ENCODE measurements at regions not wholly inside any gene's neighbourhood (a gene's known extent, or its start where the extent isn't known, plus 50 kb on each side); places are given as distances from the start of the nearest gene placed in this dataset.
"Not testable (repeated sequence)": the region's sequence is repeated elsewhere in the genome, so short reads cannot be mapped to it uniquely, and the experiment has no call there.

DNA sequence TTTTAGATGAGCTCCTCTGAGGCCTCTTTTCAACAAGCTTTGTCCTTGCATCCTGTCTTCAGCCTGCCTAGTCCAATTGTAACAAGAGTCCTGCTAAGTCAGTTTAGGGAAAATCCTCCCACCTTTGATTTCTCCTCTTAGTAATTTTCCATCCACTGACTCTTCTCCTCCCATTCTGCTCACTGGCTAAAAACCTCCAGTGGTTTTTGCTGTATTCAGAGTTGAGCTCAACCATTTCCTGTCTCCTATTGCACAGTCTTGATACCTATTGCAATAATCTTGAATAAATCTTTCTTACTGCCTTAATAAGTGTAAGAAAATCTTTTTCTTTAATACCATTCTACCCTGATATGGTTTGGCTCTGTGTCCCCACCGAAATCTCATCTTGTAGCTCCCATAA lies 117.8 kb upstream of the ENPP6 start:
- H3K4me3 Mint-ChIP-seq, result no peak overlapping the region
- DNase-seq, result no peak
- no peaks in the 10 kb centered on the region for H3K27me3 Mint-ChIP-seq
- H3K27ac Mint-ChIP-seq, result peak overlapping the region; percentile 73
- peaks cover 24% of the 10 kb centered on the region for H3K4me1 Mint-ChIP-seq
- peaks cover 9% of the 10 kb centered on the region for H3K9me3 Mint-ChIP-seq
- peaks cover 12% of the 10 kb centered on the region for H3K36me3 Mint-ChIP-seq

DNA sequence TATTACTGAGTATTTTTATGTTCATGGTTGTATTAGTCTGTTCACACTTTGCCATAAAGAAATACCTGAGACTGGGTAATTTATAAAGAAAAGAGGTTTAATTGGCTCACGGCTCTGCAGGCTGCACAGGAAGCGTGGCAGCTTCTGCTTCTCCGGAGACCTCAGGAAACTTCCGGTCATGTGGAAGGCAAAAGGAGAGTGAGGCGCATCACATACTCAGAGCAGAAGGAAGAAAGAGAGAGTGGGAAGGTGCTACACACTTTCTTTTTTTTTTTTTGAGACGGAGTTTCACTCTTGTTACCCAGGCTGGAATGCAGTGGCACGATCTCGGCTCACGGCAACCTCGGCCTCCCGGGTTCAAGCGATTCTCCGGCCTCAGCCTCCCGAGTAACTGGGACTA lies 115.8 kb upstream of the ENPP6 start:
- not testable (repeated sequence) for H3K27ac Mint-ChIP-seq, H3K27me3 Mint-ChIP-seq, H3K9me3 Mint-ChIP-seq, H3K4me3 Mint-ChIP-seq, DNase-seq
- H3K36me3 Mint-ChIP-seq, result peaks cover 17% of the 10 kb centered on the region
- peaks cover 43% of the 10 kb centered on the region for H3K4me1 Mint-ChIP-seq

DNA sequence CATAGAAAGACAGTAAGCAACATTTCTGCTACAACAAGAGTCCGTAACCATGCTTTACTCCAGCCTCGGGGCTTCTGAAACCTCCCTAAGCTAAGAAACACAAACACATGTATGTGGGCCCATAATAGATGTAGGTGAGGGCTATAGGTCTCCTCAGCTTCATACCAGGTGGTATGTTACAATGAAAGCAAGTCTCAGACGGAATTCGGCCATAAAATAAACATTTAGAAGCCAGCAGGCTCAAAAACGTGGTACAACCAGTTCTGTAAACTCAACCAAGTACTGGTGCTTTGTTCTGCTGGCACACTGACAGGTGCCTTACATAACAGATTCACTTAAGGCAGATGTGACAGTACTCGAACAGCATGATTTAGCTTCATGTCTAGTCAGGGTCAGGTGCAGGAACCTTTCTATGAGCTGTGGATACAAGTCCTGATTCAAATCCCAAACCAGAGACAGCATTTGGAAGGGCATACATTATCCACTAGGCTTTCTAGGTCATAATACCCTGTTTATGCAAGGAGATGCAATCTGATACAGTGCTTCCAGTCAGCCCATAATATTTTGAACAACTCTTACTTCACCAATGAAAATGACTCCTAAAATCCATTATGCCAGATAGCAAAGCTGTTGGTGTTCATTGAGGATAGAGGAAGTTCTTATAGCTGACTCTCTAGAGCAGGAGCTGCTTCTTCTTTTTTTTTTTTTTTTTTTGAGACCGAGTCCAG lies 113.8 kb upstream of the ENPP6 start:
- Mint-ChIP-seq H3K36me3 (peaks cover 10% of the 10 kb centered on the region), H3K27ac (peak overlapping the region; percentile 34), H3K4me3 (no peak overlapping the region), H3K9me3 (peaks cover 4% of the 10 kb centered on the region), H3K4me1 (peaks cover 53% of the 10 kb centered on the region), H3K27me3 (no peaks in the 10 kb centered on the region)
- DNase-seq, result no peak

DNA sequence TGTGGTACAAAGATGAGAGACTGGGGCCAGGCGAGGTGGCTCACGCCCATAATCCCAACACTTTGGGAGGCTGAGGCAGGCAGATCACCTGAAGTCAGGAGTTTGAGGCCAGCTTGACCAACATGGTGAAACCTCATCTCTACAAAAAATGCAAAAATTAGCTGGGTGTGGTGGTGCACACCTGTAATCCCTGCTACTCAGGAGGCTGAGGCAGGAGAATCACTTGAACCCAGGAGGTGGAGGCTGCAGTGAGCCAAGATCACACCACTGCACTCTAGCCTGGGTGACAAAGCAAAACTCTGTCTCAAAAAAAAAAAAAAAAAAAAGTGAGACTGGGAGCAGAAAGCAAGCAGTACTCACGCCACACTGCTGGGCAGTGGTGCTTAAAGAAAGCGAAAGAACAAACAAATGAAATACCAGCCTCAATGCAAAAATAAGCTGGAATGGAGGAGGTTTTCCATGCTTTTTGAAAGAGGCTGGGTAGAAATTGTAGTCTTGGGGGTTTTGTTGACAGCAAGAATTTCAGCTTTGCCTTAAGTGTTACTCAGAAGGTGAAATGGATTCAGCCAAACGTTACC lies 112.9 kb upstream of the ENPP6 start:
- not testable (repeated sequence) for H3K27me3 Mint-ChIP-seq, DNase-seq, H3K9me3 Mint-ChIP-seq, H3K4me3 Mint-ChIP-seq
- Mint-ChIP-seq H3K4me1 (peaks cover 49% of the 10 kb centered on the region), H3K27ac (peak overlapping the region; percentile 82), H3K36me3 (peaks cover 10% of the 10 kb centered on the region)

DNA sequence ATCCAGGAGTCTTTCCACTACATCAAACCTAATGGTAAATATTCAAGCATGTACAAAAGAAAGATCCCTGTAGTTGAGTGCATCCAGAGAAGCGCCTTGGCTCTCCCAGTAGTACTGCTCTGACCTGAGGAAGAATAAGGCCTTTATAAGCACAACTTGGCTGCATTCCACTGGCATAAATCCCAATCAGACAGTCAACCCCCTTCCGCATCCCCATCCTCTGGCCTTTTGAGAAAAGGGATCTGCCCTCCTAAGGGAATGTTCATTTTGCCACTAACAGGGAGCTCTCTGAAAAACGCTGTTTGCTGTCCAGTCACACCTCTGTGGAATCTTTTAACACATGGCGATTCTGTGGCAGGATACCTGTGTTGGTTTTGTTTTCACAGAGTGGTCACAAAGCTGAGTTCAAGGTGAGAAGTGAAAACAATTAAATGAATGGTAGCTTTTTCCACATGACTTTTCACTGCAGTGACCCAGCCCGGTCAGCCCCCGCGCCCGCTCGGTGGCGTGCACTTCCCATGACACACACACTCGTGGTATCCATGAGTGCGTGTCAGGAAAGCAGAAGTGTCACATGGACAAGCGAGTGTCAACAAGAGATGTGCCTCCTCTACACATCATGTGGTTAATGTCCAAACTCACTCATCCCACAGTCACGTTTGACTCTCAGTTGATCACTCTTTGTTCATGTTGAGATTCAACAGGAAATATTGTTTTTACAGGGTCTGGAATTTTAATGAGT lies 112.2 kb upstream of the ENPP6 start:
- peaks cover 42% of the 10 kb centered on the region for H3K4me1 Mint-ChIP-seq
- H3K4me3 Mint-ChIP-seq, result no peak overlapping the region
- H3K9me3 Mint-ChIP-seq, result peaks cover 4% of the 10 kb centered on the region

DNA sequence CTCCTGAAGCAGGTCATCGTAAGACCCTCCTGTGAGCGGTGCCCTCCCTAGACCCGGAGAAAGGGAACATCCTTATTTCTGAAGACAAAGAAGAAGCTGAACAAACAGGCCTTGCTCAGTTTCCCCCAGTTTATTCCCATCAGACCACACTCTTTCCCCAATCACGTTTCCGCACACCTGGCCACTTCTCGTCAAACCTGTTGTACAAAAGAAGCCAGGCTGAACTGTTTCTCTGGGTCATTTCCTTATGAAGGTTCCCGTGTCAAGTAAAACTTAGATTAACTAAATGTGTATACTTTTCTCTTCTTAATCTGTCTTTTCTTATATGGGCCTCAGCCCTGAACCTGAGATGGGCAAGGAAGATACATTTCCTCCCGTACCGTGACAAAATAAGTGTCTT lies 111.6 kb upstream of the ENPP6 start:
- H3K4me3 Mint-ChIP-seq, result no peak overlapping the region
- H3K27ac Mint-ChIP-seq, result peak overlapping the region; percentile 82
- H3K9me3 Mint-ChIP-seq, result peaks cover 4% of the 10 kb centered on the region
- peaks cover 41% of the 10 kb centered on the region for H3K4me1 Mint-ChIP-seq
- H3K27me3 Mint-ChIP-seq, result peaks cover 4% of the 10 kb centered on the region
- no peak for DNase-seq
- H3K36me3 Mint-ChIP-seq, result peaks cover 7% of the 10 kb centered on the region

More for the DNA sequence above, 112.2 kb upstream of the ENPP6 start:
- Mint-ChIP-seq H3K27me3 (peaks cover 4% of the 10 kb centered on the region), H3K27ac (peak overlapping the region; percentile 82), H3K36me3 (peaks cover 7% of the 10 kb centered on the region)
- peak; percentile 65 for DNase-seq

DNA sequence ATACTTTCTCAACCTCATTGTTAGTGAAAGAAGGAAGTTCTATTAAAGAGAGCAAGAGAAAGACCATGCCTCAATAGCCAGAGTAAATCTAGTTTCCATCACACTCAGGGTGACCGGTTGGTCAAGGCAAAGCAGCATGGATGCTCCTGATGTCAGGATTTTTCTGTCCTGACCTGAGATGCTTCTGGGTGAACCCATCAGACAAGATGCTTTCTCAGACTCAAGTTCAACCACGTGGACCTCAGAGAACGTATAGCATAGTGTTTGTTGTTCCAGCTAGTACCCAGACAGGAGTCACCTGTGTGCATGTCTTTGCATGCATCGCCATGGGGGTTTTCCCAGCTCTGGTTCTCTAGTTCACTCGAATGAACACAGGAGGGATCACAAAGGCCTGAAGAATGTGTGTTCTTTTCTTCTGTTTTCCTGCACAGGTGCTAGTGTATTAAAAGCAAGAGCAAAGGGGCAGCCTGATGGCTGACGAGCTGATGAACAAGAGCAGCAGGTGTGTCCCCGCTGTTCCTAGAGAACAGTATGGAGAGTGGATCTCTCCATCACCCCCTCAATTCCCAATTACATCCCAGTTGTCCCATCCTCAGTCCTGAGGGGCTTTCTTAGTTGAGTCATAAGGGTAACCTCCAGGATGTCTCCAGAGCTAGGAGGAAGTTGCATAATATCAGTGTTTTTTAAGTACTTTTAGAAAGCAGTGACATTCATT lies 110.5 kb upstream of the ENPP6 start:
- H3K27ac Mint-ChIP-seq, result peak overlapping the region; percentile 86
- H3K4me1 Mint-ChIP-seq, result peaks cover 39% of the 10 kb centered on the region
- peaks cover 6% of the 10 kb centered on the region for H3K27me3 Mint-ChIP-seq
- H3K36me3 Mint-ChIP-seq, result peaks cover 5% of the 10 kb centered on the region
- peaks cover 2% of the 10 kb centered on the region for H3K9me3 Mint-ChIP-seq
- peak; percentile 57 for DNase-seq
- no peak overlapping the region for H3K4me3 Mint-ChIP-seq

DNA sequence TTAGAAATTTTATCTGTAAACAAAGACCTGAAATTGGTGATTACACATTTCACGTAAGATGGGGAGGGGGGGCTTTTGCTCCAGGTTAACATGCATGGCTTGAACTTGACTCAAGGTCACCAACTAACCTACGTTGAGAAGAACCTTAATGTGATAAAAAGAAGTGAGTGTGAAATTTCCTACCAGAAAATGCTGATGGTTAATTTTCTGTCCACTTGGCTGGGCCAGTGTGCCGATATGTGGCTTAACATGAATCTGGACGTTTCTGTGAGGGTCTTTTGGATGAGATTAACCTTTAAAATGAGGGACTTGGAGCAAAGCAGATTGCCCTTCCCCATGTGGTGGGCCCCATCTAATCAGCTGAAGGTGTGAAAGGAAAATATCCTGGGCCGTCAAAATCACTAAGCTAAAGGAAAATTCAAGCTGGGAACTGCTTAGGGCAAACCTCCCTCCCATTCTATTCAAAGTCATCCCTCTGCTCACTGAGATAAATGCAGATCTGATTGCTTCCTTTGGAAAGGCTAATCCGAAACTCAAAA lies 107.3 kb upstream of the ENPP6 start:
- H3K27ac Mint-ChIP-seq, result no peak overlapping the region

DNA sequence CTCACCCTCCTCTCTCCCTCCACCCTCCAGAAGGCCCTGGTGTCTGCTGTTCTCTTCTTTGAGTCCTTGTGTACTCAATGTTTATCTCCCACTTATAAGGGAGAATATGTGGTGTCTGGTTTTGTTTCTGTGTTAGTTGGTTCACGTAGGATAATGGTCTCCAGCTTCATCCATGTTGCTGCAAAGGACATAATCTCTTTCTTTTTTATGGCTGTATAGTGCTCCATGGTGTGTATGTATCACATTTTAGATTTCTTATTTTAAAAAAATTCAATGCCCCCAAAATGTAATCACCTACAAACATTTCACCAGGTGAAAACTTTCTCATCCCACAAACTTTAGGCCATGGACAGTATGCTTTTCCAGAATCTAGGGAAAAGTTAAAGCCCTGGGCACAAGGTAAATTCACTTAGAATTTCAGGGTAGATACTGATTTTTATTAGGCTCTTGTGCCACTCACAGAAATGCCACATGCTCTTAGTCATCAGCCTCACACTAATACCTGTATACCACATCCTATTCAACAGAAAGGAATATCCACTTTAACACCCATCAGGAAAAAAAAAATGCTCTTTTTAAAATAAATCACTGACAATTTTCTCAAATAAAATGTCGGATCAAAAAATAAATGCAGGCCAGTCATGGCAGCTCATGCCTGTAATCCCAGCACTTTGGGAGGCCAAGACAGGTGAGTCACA lies 104.8 kb upstream of the ENPP6 start:
- no peak for DNase-seq
- Mint-ChIP-seq H3K27me3 (peaks cover 6% of the 10 kb centered on the region), H3K4me1 (peaks cover 38% of the 10 kb centered on the region), H3K36me3 (peaks cover 2% of the 10 kb centered on the region), H3K27ac (no peak overlapping the region), H3K4me3 (no peak overlapping the region), H3K9me3 (peaks cover 2% of the 10 kb centered on the region)

More for the DNA sequence above, 107.3 kb upstream of the ENPP6 start:
- no peak overlapping the region for H3K4me3 Mint-ChIP-seq
- H3K36me3 Mint-ChIP-seq, result peaks cover 2% of the 10 kb centered on the region
- no peak for DNase-seq
- H3K4me1 Mint-ChIP-seq, result peaks cover 42% of the 10 kb centered on the region
- H3K27me3 Mint-ChIP-seq, result peaks cover 6% of the 10 kb centered on the region
- H3K9me3 Mint-ChIP-seq, result peaks cover 2% of the 10 kb centered on the region

DNA sequence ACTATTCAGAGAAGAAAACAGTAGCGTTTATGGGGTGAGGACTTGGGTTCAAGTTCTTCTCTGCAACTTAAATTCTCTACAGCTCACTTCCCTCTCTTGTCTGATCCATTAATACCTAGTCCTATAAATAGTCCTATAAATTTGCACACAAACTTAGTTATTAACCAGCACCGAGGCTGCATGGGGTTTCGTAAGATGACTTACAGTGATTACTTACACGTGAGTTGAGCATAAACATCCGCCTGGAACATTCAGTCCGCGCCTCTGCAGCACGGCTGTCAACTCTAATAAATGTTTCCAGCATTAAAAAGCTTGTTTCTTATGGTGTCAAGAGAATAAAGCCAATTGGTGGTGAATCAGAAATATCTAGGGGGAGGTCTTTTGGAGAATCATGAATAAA lies 103.0 kb upstream of the ENPP6 start:
- Mint-ChIP-seq H3K36me3 (peaks cover 2% of the 10 kb centered on the region), H3K27me3 (peaks cover 6% of the 10 kb centered on the region), H3K27ac (peak overlapping the region; percentile 95), H3K9me3 (peaks cover 2% of the 10 kb centered on the region), H3K4me1 (peaks cover 47% of the 10 kb centered on the region), H3K4me3 (no peak overlapping the region)
- no peak for DNase-seq

DNA sequence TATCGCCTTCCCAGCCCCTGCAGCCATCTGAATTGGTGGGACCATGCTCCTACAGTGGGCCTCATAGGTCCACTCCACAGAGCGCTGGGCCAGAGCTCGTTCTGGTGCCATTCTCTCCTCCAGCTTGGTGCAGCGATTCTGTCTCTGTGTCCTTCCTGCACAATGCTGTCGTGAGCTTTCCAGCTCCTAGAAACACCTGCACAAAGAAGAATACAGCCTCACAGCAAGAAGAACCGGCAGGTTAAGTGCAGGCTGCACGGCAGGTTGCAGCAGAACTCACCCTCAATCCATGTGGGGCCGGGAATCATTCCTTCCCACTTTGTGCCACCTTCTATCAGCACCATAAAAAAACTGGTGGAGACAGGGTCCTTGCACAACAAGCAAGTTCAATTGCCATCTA lies 101.2 kb upstream of the ENPP6 start:
- DNase-seq, result no peak
- Mint-ChIP-seq H3K9me3 (peaks cover 2% of the 10 kb centered on the region), H3K27ac (peak overlapping the region; percentile 86), H3K36me3 (peaks cover 5% of the 10 kb centered on the region), H3K4me1 (peaks cover 62% of the 10 kb centered on the region), H3K27me3 (peaks cover 2% of the 10 kb centered on the region), H3K4me3 (no peak overlapping the region)

DNA sequence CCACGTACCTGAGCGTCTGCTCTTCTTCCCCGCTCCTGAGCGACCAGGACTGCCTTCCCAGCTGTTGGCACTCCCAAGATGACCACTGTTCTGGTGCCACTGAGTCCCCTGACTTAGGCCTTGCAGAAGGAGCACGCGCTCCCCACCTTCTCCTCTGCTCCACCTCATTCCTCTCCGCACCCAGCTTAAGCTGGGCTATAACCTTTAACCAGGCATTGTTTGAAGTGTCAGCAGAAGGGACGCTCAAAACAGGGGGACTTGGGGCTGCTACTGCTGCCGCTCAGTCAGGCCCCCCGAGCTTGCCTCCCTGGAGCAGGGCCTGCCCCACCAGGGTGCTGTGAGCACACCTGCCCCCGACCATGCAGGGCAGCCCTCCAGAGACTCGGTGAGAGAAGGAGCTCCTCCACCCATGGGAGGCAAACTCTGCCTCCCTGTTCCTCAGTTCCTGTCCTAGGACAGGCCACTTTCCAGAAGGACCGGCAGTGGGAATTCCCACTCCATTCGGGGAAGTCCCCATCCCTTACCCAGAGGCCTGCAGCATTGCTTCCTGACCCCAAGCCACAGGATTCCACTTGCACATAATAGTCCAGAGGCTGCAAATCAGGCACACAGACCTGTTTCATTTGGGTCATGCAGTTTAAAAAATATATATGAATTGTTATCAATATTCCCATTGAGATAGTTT lies 99.7 kb upstream of the ENPP6 start:
- H3K36me3 Mint-ChIP-seq, result peaks cover 10% of the 10 kb centered on the region
- peaks cover 2% of the 10 kb centered on the region for H3K9me3 Mint-ChIP-seq
- no peak overlapping the region for H3K4me3 Mint-ChIP-seq
- peaks cover 70% of the 10 kb centered on the region for H3K4me1 Mint-ChIP-seq
- no peak for DNase-seq
- no peaks in the 10 kb centered on the region for H3K27me3 Mint-ChIP-seq
- peak overlapping the region; percentile 86 for H3K27ac Mint-ChIP-seq

DNA sequence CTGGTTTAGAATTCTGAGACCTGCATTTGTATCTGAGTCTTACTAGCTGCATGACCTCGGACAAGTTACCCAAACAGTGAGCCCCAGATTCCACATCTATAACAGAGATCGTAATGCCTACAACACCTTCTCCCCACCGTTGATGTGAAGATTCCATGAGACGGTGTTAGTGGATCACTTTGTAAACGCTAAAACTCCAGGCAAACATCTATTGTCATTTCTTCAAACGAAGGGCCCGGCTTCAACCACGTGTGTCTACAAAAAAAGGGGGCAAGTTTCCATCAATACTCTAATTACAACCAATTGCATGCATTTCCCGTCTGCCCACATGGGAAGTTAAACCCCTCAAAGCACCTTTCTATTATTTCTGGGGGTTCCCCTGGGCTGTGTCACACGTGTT lies 99.1 kb upstream of the ENPP6 start:
- no peaks in the 10 kb centered on the region for H3K9me3 Mint-ChIP-seq
- peak overlapping the region; percentile 86 for H3K27ac Mint-ChIP-seq
- DNase-seq, result no peak
- no peaks in the 10 kb centered on the region for H3K27me3 Mint-ChIP-seq
- H3K4me1 Mint-ChIP-seq, result peaks cover 73% of the 10 kb centered on the region
- no peak overlapping the region for H3K4me3 Mint-ChIP-seq
- peaks cover 8% of the 10 kb centered on the region for H3K36me3 Mint-ChIP-seq
